Astrocyte (in vitro differentiated cells and primary cell): ENCODE measurements at regions not wholly inside any gene's neighbourhood (a gene's known extent, or its start where the extent isn't known, plus 50 kb on each side); places are given as distances from the start of the nearest gene placed in this dataset.

Experiments used
- EZH2 ChIP-seq: IDR thresholded peaks from 2 replicates; pipeline ENCODE4 v1.6.1; 2012; ENCODE audit warnings: mild to moderate bottlenecking, low read length, inconsistent platforms; ENCODE audit not compliant: insufficient read depth
- TF ChIP-seq, protein P1 (sequence below): IDR thresholded peaks from 2 replicates; pipeline ENCODE4 v1.5.1; 2011; ENCODE audit warnings: low read depth, mild to moderate bottlenecking, inconsistent platforms, low read length, moderate library complexity; ENCODE audit not compliant: insufficient read depth

DNA sequence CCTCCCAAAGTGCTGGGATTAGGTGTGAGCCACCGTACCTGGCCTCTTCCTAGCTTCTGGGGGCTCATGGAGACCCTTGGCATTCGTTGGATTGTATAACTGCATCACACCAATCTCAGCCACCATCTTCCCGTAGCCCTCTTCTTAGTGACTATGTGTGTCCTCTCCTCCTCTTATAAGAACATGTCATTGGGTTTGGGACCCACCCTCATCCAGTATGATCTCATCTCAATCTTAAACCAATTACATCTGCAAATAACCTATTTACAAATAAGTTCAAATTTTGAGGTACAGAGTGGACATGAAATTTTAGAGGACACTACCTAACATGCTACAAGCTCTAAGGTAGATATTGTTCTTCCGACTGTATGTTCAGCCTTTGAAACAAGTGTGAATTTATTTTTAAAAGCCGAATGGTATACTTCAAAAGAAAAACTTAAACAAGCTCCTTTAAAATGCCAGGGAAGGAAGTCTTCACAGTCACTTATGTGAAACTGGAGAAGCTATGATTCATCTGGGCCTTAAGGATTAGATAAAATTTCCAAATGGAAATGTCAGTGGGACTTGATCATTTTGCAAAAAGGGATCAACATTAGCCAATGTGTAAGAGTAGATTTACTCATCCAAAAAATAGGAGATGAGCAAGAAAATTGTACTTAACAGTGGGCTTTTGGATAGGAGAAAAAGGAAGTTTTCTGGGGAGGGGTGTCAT lies 225.7 kb downstream of the MEX3B start:
- TF ChIP-seq, protein P1, sequence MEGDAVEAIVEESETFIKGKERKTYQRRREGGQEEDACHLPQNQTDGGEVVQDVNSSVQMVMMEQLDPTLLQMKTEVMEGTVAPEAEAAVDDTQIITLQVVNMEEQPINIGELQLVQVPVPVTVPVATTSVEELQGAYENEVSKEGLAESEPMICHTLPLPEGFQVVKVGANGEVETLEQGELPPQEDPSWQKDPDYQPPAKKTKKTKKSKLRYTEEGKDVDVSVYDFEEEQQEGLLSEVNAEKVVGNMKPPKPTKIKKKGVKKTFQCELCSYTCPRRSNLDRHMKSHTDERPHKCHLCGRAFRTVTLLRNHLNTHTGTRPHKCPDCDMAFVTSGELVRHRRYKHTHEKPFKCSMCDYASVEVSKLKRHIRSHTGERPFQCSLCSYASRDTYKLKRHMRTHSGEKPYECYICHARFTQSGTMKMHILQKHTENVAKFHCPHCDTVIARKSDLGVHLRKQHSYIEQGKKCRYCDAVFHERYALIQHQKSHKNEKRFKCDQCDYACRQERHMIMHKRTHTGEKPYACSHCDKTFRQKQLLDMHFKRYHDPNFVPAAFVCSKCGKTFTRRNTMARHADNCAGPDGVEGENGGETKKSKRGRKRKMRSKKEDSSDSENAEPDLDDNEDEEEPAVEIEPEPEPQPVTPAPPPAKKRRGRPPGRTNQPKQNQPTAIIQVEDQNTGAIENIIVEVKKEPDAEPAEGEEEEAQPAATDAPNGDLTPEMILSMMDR: no peak
- TF ChIP-seq EZH2: no peak
